PC-9 (cell line): ENCODE measurements at regions not wholly inside any gene's neighbourhood (a gene's known extent, or its start where the extent isn't known, plus 50 kb on each side); places are given as distances from the start of the nearest gene placed in this dataset.

Experiments
- BruUV-seq: library from RNA; stranded (reverse); fragments of 400-500 nt; replicated peaks from 2 replicates; lab custom pipeline; 2021; lab: Mats Ljungman, UMichigan
- CTCF ChIA-PET: fragments of 300-600 bp; sonication (Branson Sonifier 250); formaldehyde crosslinking; loops from one replicate; lab custom pipeline; 2022; ENCODE audit warnings: antibody characterized with exemption; lab: Charles Lee
- POLR2A ChIA-PET: fragments of 300-600 bp; sonication (Branson Sonifier 250); formaldehyde crosslinking; loops from one replicate; lab custom pipeline; 2022; ENCODE audit warnings: antibody characterized with exemption; ENCODE audit not compliant: unreplicated experiment; lab: Charles Lee
- DNase-seq, 2 experiments: peaks; one replicate each; pipeline versions ENCODE4 v3.0.0 to v3.0.0-alpha.2; 2015 to 2022; ENCODE audit warnings: mixed read lengths in 1 of 2
- H2AFZ ChIP-seq: fragments of 200-600 bp; sonication (generic); 2 replicates; pipeline ENCODE4 v1.8.1; 2017; ENCODE audit warnings: antibody characterized with exemption
- H3F3A ChIP-seq: fragments of 200-600 bp; sonication (generic); 2 replicates; pipeline ENCODE4 v1.8.1; 2017; ENCODE audit warnings: antibody characterized with exemption, mild to moderate bottlenecking, low read depth; ENCODE audit not compliant: insufficient read depth
- H3K27ac ChIP-seq: fragments of 200-600 bp; sonication (generic); 2 replicates; pipeline ENCODE4 v1.6.1; 2016; ENCODE audit warnings: mixed run types
- H3K27me3 ChIP-seq: fragments of 200-600 bp; sonication (generic); 2 replicates; pipeline ENCODE4 v1.6.1; 2016; ENCODE audit warnings: low read depth, mixed run types; ENCODE audit not compliant: insufficient read depth
- H3K36me3 ChIP-seq: fragments of 200-600 bp; sonication (generic); 2 replicates; pipeline ENCODE4 v1.6.1; 2016; ENCODE audit warnings: low read depth, mixed run types
- H3K4me1 ChIP-seq: fragments of 200-600 bp; sonication (generic); replicated peaks from 2 replicates; pipeline ENCODE4 v1.6.1; 2016; ENCODE audit warnings: mixed run types; ENCODE audit not compliant: insufficient read depth
- H3K4me2 ChIP-seq: fragments of 200-600 bp; sonication (generic); 2 replicates; pipeline ENCODE4 v1.6.1; 2017; ENCODE audit warnings: mixed run types
- H3K4me3 ChIP-seq: fragments of 200-600 bp; sonication (generic); 2 replicates; pipeline ENCODE4 v1.6.1; 2016; ENCODE audit warnings: mixed run types
- H3K79me2 ChIP-seq: fragments of 200-600 bp; sonication (generic); 2 replicates; pipeline ENCODE4 v1.6.1; 2017; ENCODE audit warnings: low read depth, mixed run types
- H3K9me2 ChIP-seq: fragments of 200-600 bp; sonication (generic); 2 replicates; pipeline ENCODE4 v1.8.1; 2017; ENCODE audit warnings: mild to moderate bottlenecking; ENCODE audit not compliant: insufficient read depth
- H3K9me3 ChIP-seq: fragments of 200-600 bp; sonication (generic); 2 replicates; pipeline ENCODE4 v1.8.1; 2016; ENCODE audit warnings: low read depth; ENCODE audit not compliant: insufficient read depth
- H4K20me1 ChIP-seq: fragments of 200-600 bp; sonication (generic); 2 replicates; pipeline ENCODE4 v1.8.1; 2017; ENCODE audit not compliant: insufficient read depth
- EZH2 ChIP-seq: fragments of 200-600 bp; sonication (generic); IDR thresholded peaks from 2 replicates; pipeline ENCODE4 v1.8.0; 2017; ENCODE audit warnings: antibody characterized with exemption, low read depth
- intact Hi-C: fragments of 100-400 bp; cut with micrococcal nuclease; formaldehyde crosslinking; loops from one replicate; pipeline ENCODE4 v1.10.0; 2022; ENCODE audit not compliant: unreplicated experiment
- TF ChIP-seq, protein P1 (sequence below): fragments of 200-600 bp; sonication (generic); conservative IDR thresholded peaks from 2 replicates; pipeline ENCODE4 v1.6.1; 2017; ENCODE audit warnings: mixed run types, antibody characterized with exemption, mild to moderate bottlenecking, moderate library complexity

DNA sequence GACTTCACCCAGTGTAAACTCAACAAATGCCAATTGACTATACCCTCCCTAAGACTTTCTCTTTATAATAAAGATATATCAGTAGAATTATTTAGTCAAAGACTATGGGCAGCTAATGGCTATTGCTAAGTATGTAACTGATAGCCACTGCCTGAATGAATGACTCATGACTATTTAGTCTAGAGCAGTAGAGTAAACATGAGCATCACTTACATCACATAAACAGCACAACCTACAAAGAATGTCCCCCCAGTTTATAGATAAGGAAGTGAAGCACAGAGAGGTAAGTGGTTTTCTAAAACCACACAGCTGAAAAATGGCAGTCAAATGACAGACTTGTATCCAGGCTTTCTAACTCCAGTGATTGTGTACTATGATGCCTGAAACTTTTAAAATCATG is 507.0 kb downstream of the PPARGC1A start:
- Histone ChIP-seq H3K9me3 (no peaks in the 10 kb centered on the region), H3K4me1 (no peaks in the 10 kb centered on the region), H3K79me2 (no peaks in the 10 kb centered on the region), H3F3A (no peaks in the 10 kb centered on the region), H3K27me3 (no peaks in the 10 kb centered on the region), H3K9me2 (no peaks in the 10 kb centered on the region), H3K4me3 (no peak overlapping the region), H3K4me2 (no peak overlapping the region), H2AFZ (no peak overlapping the region), H3K27ac (no peak overlapping the region), H3K36me3 (no peaks in the 10 kb centered on the region), H4K20me1 (no peaks in the 10 kb centered on the region)
- DNase-seq: peak in 1 of 2 experiments; percentile 40
- intact Hi-C loops: no loop called here
- POLR2A ChIA-PET: no interaction called here
- CTCF ChIA-PET: no interaction called here
- no TSS peak for BruUV-seq
- TF ChIP-seq EZH2: no peak
- TF ChIP-seq, protein P1, sequence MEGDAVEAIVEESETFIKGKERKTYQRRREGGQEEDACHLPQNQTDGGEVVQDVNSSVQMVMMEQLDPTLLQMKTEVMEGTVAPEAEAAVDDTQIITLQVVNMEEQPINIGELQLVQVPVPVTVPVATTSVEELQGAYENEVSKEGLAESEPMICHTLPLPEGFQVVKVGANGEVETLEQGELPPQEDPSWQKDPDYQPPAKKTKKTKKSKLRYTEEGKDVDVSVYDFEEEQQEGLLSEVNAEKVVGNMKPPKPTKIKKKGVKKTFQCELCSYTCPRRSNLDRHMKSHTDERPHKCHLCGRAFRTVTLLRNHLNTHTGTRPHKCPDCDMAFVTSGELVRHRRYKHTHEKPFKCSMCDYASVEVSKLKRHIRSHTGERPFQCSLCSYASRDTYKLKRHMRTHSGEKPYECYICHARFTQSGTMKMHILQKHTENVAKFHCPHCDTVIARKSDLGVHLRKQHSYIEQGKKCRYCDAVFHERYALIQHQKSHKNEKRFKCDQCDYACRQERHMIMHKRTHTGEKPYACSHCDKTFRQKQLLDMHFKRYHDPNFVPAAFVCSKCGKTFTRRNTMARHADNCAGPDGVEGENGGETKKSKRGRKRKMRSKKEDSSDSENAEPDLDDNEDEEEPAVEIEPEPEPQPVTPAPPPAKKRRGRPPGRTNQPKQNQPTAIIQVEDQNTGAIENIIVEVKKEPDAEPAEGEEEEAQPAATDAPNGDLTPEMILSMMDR: no peak

DNA sequence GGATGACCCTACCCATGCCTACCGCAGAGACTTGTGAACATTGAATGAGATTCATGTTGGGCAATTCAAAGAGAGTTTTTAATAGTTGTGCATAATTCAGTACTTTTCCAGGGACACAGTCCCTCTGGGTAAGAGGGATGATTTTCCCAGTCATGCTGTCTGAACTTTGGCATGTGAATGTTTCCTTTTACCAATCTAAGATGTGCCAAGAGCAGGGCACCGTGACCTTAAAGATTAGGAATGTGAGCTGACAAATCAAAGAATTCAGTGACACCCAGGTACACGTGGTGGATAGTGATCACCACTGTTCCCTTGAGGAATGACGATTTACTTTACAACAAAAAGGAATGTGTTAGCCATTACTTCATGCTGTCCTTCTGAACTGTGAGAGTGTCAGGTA is 515.6 kb downstream of the PPARGC1A start:
- ChIA-PET CTCF (no interaction called here), POLR2A (no interaction called here)
- no TSS peak for BruUV-seq
- Histone ChIP-seq H3K9me3 (no peaks in the 10 kb centered on the region), H3K27me3 (no peaks in the 10 kb centered on the region), H3F3A (no peaks in the 10 kb centered on the region), H4K20me1 (no peaks in the 10 kb centered on the region), H3K9me2 (no peaks in the 10 kb centered on the region), H3K27ac (no peak overlapping the region), H3K4me2 (no peak overlapping the region), H3K36me3 (no peaks in the 10 kb centered on the region), H3K79me2 (no peaks in the 10 kb centered on the region), H3K4me3 (no peak overlapping the region), H3K4me1 (no peaks in the 10 kb centered on the region; the same call in 1 of the 2 replicates), H2AFZ (no peak overlapping the region)
- DNase-seq: peak in 1 of 2 experiments; percentile 27
- TF ChIP-seq EZH2: no peak
- TF ChIP-seq, protein P1: no peak
- intact Hi-C loops: loop anchor here (5.0 kb wide), 1 partner anchor 352 kb away; no protein-coding TSS in a partner anchor

DNA sequence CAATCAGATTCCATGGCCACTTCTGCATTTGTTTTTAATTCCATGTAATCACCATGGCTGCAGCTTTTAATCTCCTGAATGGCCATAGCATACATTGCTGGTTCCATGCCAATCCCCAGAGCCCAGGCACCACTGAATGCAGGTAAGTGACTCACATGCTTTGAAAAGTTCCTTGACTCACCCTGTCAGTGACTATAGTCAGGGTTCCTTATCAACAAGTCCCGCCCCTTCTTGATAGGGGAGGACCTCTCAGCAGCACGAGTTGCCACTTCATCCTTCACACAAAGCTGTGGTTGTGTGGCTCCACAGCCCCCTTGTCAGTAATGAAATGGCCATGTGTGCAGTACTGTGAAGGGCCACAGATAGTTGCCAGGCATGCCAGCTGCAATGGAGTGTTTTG is 516.6 kb downstream of the PPARGC1A start:
- H3F3A ChIP-seq: no peaks in the 10 kb centered on the region
- H3K4me3 ChIP-seq: no peak overlapping the region
- no peak overlapping the region for H3K27ac ChIP-seq
- no peaks in the 10 kb centered on the region for H4K20me1 ChIP-seq
- peak; percentile 72 to 83 for DNase-seq
- H3K4me2 ChIP-seq: no peak overlapping the region
- H3K36me3 ChIP-seq: no peaks in the 10 kb centered on the region
- intact Hi-C loops: loop anchor here (1.0 to 5.0 kb wide), 3 partner anchors 39 to 351 kb away; no protein-coding TSS in a partner anchor
- no peaks in the 10 kb centered on the region for H3K9me2 ChIP-seq
- no peaks in the 10 kb centered on the region for H3K79me2 ChIP-seq
- ChIA-PET POLR2A (interaction anchor here (0.5 to 0.7 kb wide), 2 partner anchors 18 to 352 kb away, joined by 4 to 5 read pairs; no protein-coding TSS in a partner anchor), CTCF (no interaction called here)
- no peaks in the 10 kb centered on the region; the same call in 1 of the 2 replicates for H3K4me1 ChIP-seq
- BruUV-seq: no TSS peak
- no peaks in the 10 kb centered on the region for H3K9me3 ChIP-seq
- no peak overlapping the region for H2AFZ ChIP-seq
- no peaks in the 10 kb centered on the region for H3K27me3 ChIP-seq
- TF ChIP-seq, protein P1: no peak
- no peak for TF ChIP-seq EZH2
